Hindlimb muscle (tissue), 1 donor: ENCODE measurements at regions not wholly inside any gene's neighbourhood (a gene's known extent, or its start where the extent isn't known, plus 50 kb on each side); places are given as distances from the start of the nearest gene placed in this dataset.

Experiments
- DNase-seq: peaks from one replicate; pipeline ENCODE4 v3.0.0-alpha.2; 2013

DNA sequence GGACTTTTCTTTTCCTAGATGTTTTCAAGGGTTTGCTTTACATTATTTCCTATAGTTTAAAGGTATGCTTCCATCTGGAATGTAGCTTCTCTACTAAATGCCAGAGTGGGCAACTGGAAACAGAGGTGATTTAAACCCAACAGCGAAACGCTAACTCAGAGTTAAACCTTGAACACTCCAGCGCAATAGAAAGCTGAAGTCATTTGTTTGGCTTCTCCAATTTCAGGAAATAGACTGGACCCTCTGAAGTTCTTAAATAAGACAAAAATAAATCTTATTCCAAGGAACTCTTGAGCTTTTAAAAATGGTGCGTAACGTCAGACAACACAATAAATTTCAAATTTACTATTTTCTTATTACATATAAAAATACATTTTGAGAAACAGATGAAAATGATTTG lies 1560.0 kb upstream of the TENM3 start:
- DNase-seq = no peak

DNA sequence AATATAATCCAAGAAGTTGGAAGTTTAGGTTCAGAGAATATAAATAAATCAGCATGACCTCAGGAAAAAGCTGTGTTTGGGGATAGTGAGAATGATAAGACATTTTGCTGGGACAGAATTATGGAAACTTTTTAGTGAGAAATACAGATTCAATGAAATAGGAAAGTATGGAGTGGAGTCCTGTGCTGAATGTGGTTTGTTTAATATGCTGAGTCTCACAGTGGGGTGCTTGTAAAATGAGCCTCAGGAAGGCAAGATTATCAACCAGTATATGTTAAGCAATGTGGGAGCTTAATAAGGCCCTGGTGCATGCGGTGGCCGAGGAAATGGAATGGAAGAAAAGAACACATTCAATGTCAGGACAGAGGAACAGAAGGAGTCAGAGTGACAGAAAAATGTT lies 1554.7 kb upstream of the TENM3 start:
- no peak for DNase-seq

DNA sequence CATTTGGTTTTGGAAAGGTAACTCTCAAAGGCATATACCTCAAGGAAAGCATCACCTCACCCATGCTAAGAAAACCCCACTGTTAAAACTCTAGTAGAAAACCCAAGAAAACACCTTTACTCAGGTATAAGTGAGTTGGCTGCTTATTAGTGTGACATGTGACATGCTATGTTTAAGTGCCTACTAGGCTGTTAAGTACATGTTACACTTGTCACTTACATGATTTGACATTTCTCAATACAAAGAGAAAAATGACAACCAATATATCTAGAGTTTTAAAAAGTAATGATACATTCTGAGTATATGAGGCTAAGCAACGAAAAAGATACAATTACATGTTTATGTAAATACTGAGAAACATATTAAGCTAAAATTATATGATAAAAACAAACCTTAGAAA lies 1548.3 kb upstream of the TENM3 start:
- DNase-seq = no peak

DNA sequence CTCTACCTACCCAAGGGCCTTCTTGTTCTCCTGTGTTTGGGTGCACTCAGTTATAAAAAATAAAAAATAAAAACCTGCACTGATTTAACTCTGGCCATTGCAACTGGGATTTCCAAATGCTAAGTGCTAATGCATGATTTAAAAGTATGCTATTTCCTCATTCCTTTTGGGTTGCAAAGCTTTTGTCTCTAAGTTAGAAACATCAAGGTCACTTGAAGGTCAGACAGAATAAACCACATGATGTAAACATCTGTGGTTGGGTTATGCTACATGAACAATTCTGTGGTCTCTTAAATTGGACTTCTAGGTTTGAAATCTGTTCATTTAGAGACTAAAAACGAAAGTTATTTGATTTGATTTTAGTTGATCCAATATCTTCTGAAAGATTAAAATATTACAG lies 1547.4 kb upstream of the TENM3 start:
- DNase-seq = no peak

DNA sequence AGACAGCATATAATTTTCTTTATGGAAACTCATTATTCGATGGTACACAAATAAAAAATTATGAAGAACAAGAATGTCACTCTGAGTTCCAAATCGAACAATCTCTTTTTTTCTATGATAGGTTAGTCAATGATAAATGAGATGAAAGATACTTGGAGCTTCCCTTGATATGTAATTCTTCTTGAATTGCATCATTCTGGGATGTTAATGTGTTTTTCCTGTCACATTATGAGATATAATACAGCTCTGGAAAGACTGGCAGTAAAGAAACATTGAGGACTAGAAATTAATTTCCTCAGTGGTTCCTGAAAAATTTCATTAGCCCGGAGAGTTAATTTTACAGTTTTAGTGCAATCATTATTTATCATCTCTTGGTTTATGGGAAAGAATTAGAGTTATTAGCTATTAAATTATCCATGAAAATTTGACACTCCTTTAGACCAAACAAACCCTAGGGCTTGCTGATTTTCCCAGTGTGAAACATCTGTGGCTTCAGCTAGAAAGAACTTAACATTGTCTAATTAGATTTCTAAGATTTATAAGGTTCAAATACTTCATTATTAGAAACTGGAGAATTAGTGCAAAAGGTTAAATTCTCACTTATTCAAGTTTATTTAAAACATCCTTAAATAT lies 1546.6 kb upstream of the TENM3 start:
- no peak for DNase-seq

DNA sequence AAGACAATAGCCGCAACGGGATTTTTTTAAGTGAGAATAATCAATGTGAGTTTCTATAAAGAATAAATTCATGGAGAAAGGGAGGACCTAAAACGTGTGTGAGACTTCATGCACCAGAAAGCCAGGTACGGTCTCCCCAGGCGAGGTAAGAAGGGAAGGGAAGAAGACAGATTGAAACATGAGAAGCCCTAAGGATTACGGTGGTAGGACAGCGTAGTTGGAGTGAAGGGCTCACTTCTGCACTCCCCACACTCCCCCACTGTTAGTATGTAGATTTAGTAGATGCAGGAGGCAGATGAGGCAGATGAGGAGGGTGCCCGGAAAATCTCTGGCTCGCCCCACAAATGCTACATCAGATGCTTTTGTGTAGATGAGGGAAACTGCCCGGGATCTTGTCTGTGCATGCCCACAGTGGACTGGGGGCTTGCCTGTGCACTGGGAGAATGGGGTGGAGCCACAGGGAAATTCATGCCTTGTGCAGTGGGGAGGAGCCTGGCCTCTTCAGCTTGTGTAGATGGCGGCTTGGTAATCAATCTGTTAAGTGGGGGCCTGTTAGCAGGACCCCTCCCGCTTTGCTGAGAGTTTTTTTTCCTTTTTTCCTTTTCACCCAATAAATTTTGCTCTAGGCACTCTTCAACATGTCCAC lies 1544.5 kb upstream of the TENM3 start:
- no peak for DNase-seq

DNA sequence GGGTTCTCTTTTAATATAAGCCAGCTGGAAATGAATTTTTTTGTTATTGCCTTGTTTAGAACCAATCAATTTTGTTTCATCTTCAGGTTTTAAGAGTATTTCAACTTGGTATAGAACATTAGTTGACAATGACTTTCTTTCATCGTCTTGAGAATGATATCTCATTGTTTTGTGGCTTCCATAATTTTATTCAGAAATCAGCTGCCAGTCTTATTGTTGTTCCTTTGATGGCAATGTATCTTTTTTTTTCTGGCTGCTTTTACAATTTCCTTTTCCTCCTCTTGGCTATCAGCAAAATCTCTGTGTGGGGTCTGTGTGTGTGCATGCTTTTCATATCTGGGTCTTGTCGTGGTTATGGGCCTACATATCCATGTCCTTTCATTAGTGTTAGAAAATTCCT lies 1536.4 kb upstream of the TENM3 start:
- no peak for DNase-seq

DNA sequence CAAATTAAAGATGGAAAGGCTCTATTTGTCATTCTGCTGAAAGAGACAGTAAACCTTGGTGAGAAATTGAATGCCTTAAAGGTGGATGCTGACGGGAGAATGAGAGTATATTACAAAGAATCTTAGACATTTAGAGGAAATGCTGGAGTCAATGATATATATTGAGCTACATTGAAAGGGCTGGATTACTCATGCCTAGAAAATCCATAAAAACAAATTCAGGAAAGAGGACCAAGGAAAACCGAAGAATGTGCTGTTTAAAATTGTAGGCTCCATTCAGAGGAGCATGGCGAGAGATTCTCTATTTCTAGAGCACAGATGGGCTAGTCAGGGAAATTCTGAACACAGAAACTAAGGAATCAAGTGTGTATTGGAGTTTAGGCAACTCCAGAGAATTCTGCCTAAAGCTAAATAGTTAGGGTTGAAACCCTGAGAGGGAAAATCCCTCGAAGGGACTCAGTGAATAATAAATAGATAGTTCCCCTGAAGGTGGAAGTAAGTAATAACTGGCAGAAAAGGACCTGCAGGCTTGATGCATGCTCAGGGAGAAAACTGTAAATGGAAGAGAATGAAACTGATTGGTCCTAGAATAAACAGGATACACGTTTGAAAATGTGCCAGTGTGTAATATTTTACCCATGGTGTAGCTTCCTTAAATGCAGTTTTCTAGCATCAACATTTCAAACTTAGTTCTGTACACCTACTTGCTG lies 1532.4 kb upstream of the TENM3 start:
- DNase-seq = no peak

DNA sequence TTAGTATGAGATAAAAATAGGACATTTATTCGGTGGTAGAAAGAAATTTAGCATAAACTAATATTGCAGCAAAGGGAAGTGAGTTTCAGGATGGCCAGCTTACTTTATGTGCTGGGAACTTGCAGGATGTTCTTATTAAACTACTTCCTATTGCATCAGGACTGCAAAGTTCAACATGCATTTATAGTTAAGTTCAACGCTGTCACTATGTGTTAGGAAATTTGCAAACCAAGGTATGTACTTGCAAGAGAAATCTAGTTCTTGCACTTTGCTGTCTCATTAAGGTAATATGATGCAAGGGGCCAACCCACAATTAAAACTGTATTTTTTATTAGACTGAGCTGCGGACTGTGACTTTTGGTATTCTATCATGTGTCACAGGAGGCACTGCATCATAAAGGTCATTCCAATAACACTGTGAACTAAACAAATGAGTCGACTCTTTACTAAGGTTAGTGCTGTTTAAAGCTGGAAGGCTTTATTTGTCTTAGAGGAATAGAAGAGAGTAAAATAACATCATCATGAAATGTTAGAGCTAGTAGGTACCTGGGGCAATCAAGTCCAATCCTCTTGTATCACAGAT lies 1525.7 kb upstream of the TENM3 start:
- no peak for DNase-seq

DNA sequence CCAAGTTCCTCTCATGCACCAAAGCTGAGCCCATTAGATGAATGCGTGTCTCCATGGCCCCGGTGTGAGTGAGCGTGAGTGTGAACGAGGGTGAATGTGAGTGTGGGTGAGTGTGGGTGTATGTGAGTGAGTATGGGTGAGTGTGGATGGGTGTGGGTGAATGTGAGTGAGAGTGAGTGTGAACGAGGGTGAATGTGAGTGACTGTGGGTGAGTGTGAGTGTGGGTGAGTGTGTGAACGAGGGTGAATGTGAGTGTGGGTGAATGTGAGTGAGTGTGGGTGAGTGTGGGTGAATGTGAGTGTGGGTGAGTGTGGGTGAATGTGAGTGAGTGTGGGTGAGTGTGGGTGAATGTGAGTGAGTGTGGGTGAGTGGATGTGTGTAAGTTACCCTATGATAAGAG lies 1521.8 kb upstream of the TENM3 start:
- no peak for DNase-seq

DNA sequence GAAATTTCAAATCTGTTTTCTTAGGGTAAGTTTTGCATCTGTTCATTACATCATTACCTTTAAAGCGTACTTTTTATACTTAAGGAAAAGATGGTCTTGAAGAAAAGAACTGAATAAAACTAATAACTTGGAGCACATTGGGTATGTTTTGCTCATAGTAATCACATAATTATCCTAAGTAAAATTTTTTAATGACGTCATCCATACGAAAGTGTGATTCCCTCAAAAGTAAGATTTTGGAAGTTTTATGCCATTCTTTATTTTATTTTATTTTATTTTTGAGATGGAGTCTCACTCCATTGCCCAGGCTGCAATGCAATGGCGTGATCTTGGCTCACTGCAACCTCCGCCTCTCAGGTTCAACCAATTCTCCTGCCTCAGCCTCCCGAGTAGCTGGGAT lies 1516.6 kb upstream of the TENM3 start:
- no peak for DNase-seq

DNA sequence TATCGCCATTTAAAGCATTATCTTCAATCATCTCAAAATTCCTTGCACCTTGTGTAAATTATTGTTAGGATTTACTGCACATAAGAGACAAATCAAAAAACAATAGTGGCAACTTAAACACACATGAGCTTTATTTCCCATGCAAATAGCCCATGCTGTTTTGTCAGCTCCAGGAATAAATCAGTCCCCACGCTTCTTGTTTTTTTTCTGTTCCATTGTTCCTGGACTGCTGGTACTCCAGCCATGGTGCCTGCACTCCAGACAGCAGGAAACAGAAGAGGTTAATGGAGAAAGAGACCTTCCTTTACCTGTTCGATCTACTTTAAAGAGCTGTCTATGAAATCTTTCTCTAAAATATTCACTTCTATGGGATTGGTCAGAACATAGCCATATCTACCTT lies 1515.7 kb upstream of the TENM3 start:
- DNase-seq = no peak

DNA sequence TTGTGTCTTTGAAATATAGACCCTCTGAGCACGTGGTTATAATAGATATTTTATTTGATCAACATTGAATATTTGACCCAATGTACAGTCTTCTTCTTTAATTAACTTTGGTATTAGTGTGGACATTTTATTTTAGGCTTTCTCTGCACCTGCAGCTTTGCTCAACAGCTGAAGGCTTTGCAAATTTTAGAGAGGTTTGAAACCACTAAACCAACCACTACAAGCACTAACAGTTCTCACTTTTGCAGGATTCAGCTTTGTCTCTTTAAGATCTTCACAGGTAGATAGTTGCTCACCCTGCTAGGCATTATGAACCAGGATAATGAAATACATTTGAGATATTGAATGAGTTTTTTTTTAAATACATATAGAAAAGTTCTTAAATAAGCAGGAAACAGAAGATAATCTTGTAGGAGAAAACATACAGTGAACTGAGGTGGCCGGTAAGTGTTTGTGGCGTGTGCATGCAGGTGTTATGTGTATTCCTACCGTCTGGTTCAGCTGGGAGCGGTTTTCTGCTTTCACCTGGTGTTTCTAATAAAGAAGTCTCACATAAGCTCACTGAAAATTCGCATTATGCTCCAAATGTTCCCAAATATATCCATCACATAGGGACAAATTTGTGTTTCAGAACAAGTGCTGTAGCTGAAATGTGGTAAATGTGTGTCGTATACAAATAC lies 1508.3 kb upstream of the TENM3 start:
- no peak for DNase-seq

DNA sequence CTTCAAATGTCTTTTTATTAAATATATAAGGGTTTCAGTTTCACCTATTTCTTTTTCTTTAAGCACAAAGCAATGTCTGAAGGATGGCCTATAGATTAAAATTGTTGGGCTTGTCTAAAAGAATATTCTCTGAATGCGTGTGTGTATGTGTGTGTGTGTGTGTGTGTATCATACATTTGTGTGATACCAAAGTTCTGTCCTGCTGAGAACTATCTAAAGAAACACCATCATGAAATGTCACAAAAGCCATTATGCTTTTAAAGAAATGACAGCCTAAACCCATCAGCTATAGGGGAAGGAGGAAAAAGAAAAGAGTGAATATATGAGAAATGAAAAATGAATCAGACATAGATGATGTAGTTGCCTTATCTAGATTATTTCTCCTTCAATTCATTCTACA lies 1501.5 kb upstream of the TENM3 start:
- no peak for DNase-seq

DNA sequence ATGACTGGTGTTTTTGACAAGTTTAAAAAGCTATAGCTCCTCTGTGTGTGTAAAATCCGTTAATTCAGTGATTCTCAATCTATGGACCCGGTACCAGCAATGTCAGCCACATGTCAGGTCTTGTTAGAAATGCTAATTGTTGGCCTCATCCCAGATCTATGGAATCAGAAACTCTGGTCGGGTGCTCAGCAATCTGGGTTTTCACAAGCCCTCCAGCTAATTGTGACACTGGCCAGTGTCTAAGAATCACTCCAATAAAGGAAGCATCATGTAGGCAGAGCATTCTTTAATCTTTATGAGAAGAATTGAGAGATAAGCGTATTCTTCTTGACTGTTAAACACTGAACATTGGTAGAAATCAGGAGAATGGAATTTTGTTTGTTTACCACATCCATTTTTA lies 1498.2 kb upstream of the TENM3 start:
- no peak for DNase-seq

DNA sequence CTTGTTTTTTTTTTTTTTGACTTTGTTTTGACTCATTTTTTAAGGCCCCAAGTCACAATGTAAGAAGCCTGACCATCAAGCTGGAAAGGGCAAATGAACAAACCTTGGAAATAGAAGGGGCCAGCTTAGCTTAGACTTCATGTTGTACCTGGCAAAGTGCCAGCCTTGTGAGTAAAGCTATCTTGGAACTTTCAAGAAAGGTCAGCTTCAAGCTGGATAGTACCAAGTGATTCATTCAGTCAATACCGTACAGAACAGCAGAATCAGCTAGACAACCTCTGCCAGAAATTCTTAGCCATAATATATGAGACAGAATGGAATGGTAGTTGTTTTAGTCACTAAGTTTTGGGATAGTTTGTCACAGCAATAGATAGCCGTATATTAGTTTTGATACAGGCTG lies 1492.2 kb upstream of the TENM3 start:
- DNase-seq = no peak

DNA sequence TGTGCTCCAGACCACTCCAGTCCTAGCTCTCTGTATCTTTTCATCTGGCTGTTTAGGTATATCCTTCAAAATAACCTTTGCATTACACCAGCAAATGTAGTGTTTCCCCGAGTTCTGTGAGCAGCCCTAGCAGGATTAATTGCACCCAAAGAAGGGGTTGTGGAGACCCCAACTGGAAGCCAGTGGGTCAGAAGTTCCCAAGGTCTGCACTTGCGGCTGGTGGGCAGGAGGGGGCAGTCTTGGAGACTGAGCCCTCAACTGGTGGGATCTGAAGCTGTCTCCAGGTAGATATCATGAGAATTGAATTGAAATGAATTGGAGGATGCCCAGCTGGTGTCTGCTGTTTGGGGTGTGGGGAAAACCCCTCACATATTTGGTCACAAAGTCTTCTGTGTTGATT lies 1485.3 kb upstream of the TENM3 start:
- DNase-seq = no peak

DNA sequence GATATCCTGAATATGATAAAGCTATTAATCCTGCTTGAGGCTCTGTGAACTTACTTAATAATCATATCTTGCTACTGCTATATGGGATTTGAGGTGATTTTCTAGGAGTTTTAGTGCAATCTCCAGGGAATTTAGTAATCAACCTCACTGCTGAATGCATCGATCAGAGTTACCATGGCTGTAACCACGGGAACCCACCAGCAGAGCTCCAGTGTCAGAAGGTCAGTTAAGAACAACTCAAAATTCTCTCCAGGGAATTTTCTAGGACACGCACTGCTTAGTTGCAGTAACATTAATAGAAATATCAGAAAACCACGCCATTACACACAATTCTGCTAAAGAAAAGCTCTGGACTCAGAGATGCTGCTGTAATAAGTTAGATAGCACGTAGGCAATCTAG lies 1477.2 kb upstream of the TENM3 start:
- DNase-seq = no peak

DNA sequence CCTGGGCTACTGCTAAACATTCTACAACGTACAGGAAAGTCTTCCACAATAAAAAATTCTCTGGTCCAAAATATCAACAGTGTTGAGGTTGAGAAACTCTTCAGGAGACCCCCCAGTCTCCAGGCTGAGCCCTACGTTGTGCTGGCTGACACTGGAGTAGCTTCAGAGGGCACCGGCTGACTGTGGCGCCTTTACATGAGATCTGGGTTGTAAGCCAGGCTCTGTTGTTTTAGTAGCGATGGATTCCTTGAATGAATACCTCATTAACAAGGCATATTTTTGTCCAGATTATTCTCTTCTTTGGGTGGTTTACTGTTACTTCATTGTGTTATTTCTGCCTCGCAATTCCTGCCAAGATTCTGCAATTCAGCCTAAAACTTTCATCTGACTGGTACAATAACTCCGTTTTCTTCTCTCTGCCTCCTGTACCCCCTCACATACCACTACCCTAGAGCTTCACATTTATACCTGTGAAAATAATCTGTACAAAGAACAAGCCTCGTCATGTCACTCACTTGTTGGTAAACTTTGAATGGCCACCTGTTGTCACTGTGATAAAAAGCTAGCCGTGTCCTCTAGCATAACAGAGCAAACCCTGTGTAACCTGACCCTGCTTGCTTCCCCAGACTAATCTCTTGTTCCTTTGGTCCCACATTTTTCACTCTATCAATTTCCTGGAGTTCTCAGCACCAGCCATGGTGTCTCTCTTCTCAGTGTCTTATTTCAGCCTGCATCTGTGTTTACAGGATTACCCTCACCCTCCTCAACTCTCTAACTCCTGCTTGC lies 1476.1 kb upstream of the TENM3 start:
- DNase-seq = no peak

DNA sequence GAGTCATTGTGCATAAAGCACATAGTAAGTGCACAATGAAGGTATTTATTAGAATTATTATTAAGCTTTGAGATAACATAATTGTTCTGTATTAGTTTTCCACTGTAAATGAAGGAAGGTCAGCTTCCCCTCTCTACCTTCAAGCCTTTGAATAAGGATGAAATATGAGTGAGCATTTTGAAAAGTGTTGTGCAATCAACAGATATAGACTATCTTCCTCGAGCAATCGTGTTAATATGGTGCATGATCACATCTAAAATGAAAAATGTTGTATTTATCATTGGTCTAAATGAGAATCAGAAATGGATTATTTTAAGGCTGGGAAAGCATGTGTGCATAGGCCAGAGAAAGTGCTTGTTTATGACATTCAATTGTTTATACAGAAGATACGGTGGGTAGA lies 1474.6 kb upstream of the TENM3 start:
- DNase-seq = no peak

DNA sequence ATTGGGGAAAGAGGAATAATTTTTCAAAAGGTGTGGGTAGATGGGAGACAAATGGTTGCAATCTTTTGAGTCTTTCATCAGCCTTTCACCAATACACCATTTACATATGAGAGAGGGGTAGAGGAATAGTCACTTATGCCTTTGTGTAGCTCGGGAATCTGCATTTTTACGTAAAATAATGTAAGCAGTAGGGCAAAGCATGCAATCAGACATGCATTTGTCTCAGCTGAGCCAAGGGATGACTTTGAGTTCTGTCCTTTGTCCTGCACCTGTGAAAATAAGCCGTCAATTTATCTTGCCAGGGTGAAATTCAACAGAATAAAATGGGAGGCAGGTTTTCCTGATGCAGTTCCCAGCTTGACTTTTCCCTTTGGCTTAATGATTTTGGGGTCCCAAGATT lies 1473.4 kb upstream of the TENM3 start:
- no peak for DNase-seq

DNA sequence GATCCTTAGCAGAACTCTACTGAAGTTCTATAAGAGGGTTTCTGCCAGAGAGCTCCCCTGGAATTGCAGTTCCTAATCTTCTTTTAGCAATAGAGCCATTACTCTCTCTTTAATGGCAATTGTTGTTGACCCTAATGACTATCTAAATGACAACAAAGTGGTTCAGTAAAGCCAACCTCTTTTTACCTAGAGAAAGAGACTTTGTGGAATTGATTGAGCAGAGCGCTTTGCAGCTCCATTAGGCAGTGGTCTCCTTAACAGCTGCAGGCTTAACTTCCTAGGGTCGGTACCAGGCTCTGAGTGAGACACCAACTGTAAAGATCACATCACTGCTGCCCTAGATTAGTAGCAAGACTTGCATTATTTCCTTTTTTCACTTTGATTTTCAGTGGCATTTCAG lies 1472.9 kb upstream of the TENM3 start:
- DNase-seq = no peak

DNA sequence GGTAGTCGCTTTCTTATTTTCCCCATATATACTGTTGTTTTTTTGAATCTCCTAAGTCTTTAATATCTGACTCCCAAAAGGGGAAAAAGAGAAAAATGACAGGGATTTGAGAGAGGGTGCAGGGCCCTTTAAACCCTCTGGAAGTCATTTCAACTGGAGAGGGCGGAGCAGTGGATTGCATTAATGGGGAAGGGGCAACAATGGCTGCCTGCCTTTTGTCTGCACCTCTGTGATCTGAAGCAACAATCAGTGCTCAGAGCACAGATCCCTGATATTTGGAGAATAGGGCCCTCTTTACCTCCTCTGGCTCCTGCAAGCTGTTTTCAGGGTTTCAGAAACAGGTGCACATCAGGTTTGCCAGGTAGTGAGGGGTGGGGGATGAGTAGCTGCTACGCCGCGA lies 1458.3 kb upstream of the TENM3 start:
- no peak for DNase-seq
